ENCODE measurements at regions not wholly inside any gene's neighbourhood (a gene's known extent, or its start where the extent isn't known, plus 50 kb on each side); places are given as distances from the start of the nearest gene placed in this dataset.

DNA sequence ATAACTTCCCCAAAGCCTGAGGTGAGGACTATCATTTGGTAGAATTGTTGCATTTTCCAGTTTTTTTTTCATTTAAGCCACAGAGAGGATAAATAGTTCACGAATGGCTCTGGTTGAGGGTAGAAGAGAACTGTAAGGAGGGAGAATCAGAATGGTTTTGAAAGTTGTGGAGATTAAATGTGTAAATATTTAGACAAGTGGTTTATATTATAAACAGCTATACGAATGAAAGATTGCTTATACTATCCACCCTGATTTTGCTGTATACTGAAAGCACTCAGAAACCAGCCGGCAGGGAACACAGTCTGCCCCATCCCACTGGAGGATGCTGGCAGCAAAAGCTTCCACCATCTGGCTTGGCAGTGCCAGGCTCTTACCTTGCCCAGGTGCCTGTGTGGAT, 341.1 kb downstream of the RAPGEF2 start:
- Histone ChIP-seq H3K79me2 (ENCODE audit: low read length) (no peaks in the 10 kb centered on the region), H3K9me2 (replicated peaks; ENCODE audit: insufficient read depth, low read length) (no peaks in the 10 kb centered on the region), H3K36me3 (replicated peaks; ENCODE audit: insufficient read depth, low read length) (no peaks in the 10 kb centered on the region), H3K27ac (ENCODE audit: low read length) (no peak overlapping the region), H3K4me2 (ENCODE audit: low read depth, low read length) (no peak overlapping the region), H3F3A (ENCODE audit: insufficient read depth, low read length) (no peaks in the 10 kb centered on the region), H3K9me3 (replicated peaks; ENCODE audit: insufficient read depth, low read length) (no peaks in the 10 kb centered on the region), H3K9ac (ENCODE audit: low read length) (no peak overlapping the region), H3K27me3 (replicated peaks; ENCODE audit: insufficient read depth, low read length) (no peaks in the 10 kb centered on the region), H3K4me3 (ENCODE audit: low read length) (no peak overlapping the region), H3K4me1 (ENCODE audit: low read length) (no peaks in the 10 kb centered on the region), H4K20me1 (ENCODE audit: insufficient read depth, low read length) (no peaks in the 10 kb centered on the region), H2AFZ (ENCODE audit: low read length) (no peak overlapping the region)
- no peak for DNase-seq
- TF ChIP-seq, protein P1, sequence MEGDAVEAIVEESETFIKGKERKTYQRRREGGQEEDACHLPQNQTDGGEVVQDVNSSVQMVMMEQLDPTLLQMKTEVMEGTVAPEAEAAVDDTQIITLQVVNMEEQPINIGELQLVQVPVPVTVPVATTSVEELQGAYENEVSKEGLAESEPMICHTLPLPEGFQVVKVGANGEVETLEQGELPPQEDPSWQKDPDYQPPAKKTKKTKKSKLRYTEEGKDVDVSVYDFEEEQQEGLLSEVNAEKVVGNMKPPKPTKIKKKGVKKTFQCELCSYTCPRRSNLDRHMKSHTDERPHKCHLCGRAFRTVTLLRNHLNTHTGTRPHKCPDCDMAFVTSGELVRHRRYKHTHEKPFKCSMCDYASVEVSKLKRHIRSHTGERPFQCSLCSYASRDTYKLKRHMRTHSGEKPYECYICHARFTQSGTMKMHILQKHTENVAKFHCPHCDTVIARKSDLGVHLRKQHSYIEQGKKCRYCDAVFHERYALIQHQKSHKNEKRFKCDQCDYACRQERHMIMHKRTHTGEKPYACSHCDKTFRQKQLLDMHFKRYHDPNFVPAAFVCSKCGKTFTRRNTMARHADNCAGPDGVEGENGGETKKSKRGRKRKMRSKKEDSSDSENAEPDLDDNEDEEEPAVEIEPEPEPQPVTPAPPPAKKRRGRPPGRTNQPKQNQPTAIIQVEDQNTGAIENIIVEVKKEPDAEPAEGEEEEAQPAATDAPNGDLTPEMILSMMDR (IDR thresholded peaks at IDR 0.05; ENCODE audit: low read length), result no peak
- TF ChIP-seq EZH2phosphoT487 (IDR thresholded peaks at IDR 0.05; ENCODE audit: low read length), result no peak
- no peak for TF ChIP-seq EZH2 (optimal IDR thresholded peaks at IDR 0.05; ENCODE audit: low read depth, low read length)

DNA sequence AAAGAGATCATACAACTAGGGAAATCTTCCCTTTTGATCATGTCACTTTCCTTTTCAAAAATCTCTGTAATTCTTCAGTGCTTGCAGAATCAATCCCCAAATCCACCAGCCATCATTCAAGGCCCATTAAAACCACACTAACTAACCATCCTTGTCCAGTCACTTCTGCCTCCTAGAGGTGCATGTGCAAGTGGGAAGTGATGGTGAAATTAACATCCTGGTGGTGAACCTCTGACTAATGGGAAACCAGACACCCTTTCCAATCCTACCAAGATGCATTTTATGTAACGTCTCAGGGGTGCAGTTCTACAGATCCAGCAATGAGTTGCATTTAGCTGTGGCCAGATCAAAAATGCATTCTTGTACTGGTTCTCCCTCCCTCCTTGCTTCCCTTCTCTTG, 341.8 kb downstream of the RAPGEF2 start:
- Histone ChIP-seq H3K9me3 (replicated peaks; ENCODE audit: insufficient read depth, low read length) (no peaks in the 10 kb centered on the region), H3K27ac (ENCODE audit: low read length) (no peak overlapping the region), H3K9me2 (replicated peaks; ENCODE audit: insufficient read depth, low read length) (no peaks in the 10 kb centered on the region), H3K36me3 (replicated peaks; ENCODE audit: insufficient read depth, low read length) (no peaks in the 10 kb centered on the region), H2AFZ (ENCODE audit: low read length) (no peak overlapping the region), H3K79me2 (ENCODE audit: low read length) (no peaks in the 10 kb centered on the region), H3K27me3 (replicated peaks; ENCODE audit: insufficient read depth, low read length) (no peaks in the 10 kb centered on the region), H3K4me1 (ENCODE audit: low read length) (no peaks in the 10 kb centered on the region), H3K9ac (ENCODE audit: low read length) (no peak overlapping the region), H3K4me2 (ENCODE audit: low read depth, low read length) (no peak overlapping the region), H3K4me3 (ENCODE audit: low read length) (no peak overlapping the region), H4K20me1 (ENCODE audit: insufficient read depth, low read length) (no peaks in the 10 kb centered on the region), H3F3A (ENCODE audit: insufficient read depth, low read length) (no peaks in the 10 kb centered on the region)
- TF ChIP-seq EZH2 (optimal IDR thresholded peaks at IDR 0.05; ENCODE audit: low read depth, low read length) (no peak), EZH2phosphoT487 (IDR thresholded peaks at IDR 0.05; ENCODE audit: low read length) (no peak)
- TF ChIP-seq, protein P1 (IDR thresholded peaks at IDR 0.05; ENCODE audit: low read length), result no peak
- no peak for DNase-seq

DNA sequence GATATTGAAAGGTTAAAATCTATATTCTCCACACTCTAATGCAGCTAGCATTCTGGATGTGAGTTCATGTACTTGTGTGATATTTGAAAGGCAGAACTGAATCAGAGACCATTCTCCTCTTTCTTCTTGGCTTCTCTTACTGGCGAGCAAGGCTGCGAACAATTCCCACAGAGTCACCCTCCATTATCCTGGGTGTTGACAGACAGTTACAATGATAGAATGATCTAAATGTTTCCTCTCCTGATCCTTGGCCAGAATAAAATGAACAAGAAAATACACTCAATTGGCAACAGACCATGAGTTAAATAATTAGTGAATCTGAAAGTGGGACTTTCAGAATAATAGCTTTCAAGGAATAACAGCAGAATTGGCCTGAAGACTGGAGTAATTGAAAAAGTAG, 342.8 kb downstream of the RAPGEF2 start:
- Histone ChIP-seq H3K9me2 (replicated peaks; ENCODE audit: insufficient read depth, low read length) (no peaks in the 10 kb centered on the region), H3K4me2 (ENCODE audit: low read depth, low read length) (no peak overlapping the region), H3K27me3 (replicated peaks; ENCODE audit: insufficient read depth, low read length) (no peaks in the 10 kb centered on the region), H3K4me1 (ENCODE audit: low read length) (no peaks in the 10 kb centered on the region), H4K20me1 (ENCODE audit: insufficient read depth, low read length) (no peaks in the 10 kb centered on the region), H3K4me3 (ENCODE audit: low read length) (no peak overlapping the region), H3K9me3 (replicated peaks; ENCODE audit: insufficient read depth, low read length) (no peaks in the 10 kb centered on the region), H3K27ac (ENCODE audit: low read length) (no peak overlapping the region), H3K36me3 (replicated peaks; ENCODE audit: insufficient read depth, low read length) (no peaks in the 10 kb centered on the region), H2AFZ (ENCODE audit: low read length) (no peak overlapping the region), H3F3A (ENCODE audit: insufficient read depth, low read length) (no peaks in the 10 kb centered on the region), H3K79me2 (ENCODE audit: low read length) (no peaks in the 10 kb centered on the region), H3K9ac (ENCODE audit: low read length) (no peak overlapping the region)
- TF ChIP-seq, protein P1 (IDR thresholded peaks at IDR 0.05; ENCODE audit: low read length), result no peak
- TF ChIP-seq EZH2 (optimal IDR thresholded peaks at IDR 0.05; ENCODE audit: low read depth, low read length), result no peak
- no peak for TF ChIP-seq EZH2phosphoT487 (IDR thresholded peaks at IDR 0.05; ENCODE audit: low read length)
- no peak for DNase-seq

Data from MM.1S (cell line).